ENCODE measurements at regions not wholly inside any gene's neighbourhood (a gene's known extent, or its start where the extent isn't known, plus 50 kb on each side); places are given as distances from the start of the nearest gene placed in this dataset.

- TF ChIP-seq, protein P1, sequence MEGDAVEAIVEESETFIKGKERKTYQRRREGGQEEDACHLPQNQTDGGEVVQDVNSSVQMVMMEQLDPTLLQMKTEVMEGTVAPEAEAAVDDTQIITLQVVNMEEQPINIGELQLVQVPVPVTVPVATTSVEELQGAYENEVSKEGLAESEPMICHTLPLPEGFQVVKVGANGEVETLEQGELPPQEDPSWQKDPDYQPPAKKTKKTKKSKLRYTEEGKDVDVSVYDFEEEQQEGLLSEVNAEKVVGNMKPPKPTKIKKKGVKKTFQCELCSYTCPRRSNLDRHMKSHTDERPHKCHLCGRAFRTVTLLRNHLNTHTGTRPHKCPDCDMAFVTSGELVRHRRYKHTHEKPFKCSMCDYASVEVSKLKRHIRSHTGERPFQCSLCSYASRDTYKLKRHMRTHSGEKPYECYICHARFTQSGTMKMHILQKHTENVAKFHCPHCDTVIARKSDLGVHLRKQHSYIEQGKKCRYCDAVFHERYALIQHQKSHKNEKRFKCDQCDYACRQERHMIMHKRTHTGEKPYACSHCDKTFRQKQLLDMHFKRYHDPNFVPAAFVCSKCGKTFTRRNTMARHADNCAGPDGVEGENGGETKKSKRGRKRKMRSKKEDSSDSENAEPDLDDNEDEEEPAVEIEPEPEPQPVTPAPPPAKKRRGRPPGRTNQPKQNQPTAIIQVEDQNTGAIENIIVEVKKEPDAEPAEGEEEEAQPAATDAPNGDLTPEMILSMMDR (IDR thresholded peaks at IDR 0.05) = no peak
- no peak for TF ChIP-seq POLR2A (IDR thresholded peaks at IDR 0.05)
Measured at GRCh38 chr1:209363112-209363511, 220.4 kb upstream of the CAMK1G start.
